ENCODE measurements at regions not wholly inside any gene's neighbourhood (a gene's known extent, or its start where the extent isn't known, plus 50 kb on each side); places are given as distances from the start of the nearest gene placed in this dataset.

- TF ChIP-seq, protein P1, sequence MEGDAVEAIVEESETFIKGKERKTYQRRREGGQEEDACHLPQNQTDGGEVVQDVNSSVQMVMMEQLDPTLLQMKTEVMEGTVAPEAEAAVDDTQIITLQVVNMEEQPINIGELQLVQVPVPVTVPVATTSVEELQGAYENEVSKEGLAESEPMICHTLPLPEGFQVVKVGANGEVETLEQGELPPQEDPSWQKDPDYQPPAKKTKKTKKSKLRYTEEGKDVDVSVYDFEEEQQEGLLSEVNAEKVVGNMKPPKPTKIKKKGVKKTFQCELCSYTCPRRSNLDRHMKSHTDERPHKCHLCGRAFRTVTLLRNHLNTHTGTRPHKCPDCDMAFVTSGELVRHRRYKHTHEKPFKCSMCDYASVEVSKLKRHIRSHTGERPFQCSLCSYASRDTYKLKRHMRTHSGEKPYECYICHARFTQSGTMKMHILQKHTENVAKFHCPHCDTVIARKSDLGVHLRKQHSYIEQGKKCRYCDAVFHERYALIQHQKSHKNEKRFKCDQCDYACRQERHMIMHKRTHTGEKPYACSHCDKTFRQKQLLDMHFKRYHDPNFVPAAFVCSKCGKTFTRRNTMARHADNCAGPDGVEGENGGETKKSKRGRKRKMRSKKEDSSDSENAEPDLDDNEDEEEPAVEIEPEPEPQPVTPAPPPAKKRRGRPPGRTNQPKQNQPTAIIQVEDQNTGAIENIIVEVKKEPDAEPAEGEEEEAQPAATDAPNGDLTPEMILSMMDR (IDR thresholded peaks at IDR 0.05; ENCODE audit: low read depth, low read length), result no peak
- TF ChIP-seq EZH2phosphoT487 (IDR thresholded peaks at IDR 0.05; ENCODE audit: low read depth), result no peak
Observed at GRCh38 chr3:165389064-165389463, 192.9 kb upstream of the SLITRK3 start.

All from OCI-LY3 (cell line).